A673 (cell line): ENCODE measurements at regions not wholly inside any gene's neighbourhood (a gene's known extent, or its start where the extent isn't known, plus 50 kb on each side); places are given as distances from the start of the nearest gene placed in this dataset.

ENCODE experiments used
- CTCF ChIP-seq: fragments of 300-800, 200-600 bp; sonication (generic); conservative IDR thresholded peaks from 2 replicates; pipeline ENCODE4 v1.5.1; 2017; ENCODE audit warnings: low read depth, mild to moderate bottlenecking, antibody characterized with exemption, low read length, moderate library complexity, mixed read lengths
- EZH2 ChIP-seq: fragments of 200-600 bp; sonication (generic); IDR thresholded peaks from 2 replicates; pipeline ENCODE4 v1.6.1; 2017; ENCODE audit warnings: borderline replicate concordance, low read depth, mild to moderate bottlenecking, mixed read lengths, antibody characterized with exemption, low read length; ENCODE audit not compliant: poor library complexity, severe bottlenecking

- TF ChIP-seq CTCF (no peak), EZH2 (no peak)
Observed at GRCh38 chr1:90526954-90527353, 190.1 kb downstream of the BARHL2 start.
